Fibroblast of skin of right biceps (primary cell): ENCODE measurements at regions not wholly inside any gene's neighbourhood (a gene's known extent, or its start where the extent isn't known, plus 50 kb on each side); places are given as distances from the start of the nearest gene placed in this dataset.
A peak's percentile ranks its signal among the peaks of the same experiment; 100 is the strongest.

Experiments used
- DNase-seq: peaks from one replicate; pipeline ENCODE4 v3.0.0-alpha.2; 2013

DNA sequence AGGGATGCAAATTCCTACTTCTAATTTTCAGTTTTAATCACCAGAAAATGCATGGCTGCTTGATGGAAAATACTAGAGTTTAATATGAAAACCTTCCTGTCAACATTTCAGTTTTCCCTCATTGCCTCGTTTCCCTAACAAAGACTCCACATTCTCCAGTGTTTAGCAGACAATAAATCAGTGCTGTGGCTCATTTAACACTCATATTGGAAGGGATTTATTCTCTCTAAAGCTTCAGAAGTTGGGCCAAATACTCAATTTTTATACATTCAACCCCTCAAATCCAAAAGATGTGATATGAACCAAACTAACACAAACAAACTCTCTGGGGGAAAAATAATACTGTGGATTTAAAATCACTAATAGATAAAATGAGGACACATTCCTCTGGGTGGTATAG is 482.5 kb downstream of the FLRT2 start:
- peak; percentile 4 for DNase-seq

GRCh38 chr14:86003998-86004397 is 474.1 kb downstream of the FLRT2 start:
- peak; percentile 51 for DNase-seq

DNA sequence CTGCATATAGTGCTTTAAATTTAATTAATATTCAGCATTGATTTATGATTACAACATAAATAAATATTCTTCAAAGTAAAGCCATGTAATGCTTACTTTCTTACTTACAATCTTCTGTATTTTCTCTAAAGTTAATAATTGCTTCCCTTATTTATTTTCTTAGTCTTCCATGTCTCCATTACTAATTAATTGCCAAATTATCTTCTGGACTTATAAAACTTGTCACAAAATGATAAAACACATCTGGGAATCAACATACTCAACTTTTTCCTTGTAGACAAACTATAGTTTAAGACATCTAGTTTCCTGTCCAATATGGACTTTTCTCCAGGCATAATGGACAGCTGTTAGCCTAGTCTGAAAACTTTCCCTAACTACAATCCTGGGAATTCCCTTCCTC is 466.6 kb downstream of the FLRT2 start:
- no peak for DNase-seq

DNA sequence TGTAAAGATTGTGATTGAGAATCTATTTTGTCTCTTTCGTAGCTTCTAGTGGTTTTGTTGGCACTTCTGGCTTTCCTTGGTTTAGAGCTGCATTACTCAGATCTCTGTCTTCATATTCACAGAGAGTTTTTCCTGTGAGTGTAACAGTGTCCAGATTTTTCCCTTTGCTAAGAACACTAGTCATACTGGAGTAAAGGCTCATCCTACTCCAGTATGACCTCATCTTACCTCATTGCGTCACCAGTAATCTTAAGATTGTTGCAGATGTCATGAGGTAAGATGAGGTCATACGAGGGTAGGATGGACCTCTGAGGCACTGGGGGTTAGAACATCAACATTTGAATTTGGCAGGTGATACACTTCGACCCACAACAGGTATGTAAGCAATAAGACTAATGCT is 461.2 kb downstream of the FLRT2 start:
- DNase-seq: peak; percentile 48

- no peak for DNase-seq
Measured at GRCh38 chr14:85987907-85988306, 458.0 kb downstream of the FLRT2 start.

GRCh38 chr14:85987292-85987691 is 457.3 kb downstream of the FLRT2 start:
- no peak for DNase-seq

DNA sequence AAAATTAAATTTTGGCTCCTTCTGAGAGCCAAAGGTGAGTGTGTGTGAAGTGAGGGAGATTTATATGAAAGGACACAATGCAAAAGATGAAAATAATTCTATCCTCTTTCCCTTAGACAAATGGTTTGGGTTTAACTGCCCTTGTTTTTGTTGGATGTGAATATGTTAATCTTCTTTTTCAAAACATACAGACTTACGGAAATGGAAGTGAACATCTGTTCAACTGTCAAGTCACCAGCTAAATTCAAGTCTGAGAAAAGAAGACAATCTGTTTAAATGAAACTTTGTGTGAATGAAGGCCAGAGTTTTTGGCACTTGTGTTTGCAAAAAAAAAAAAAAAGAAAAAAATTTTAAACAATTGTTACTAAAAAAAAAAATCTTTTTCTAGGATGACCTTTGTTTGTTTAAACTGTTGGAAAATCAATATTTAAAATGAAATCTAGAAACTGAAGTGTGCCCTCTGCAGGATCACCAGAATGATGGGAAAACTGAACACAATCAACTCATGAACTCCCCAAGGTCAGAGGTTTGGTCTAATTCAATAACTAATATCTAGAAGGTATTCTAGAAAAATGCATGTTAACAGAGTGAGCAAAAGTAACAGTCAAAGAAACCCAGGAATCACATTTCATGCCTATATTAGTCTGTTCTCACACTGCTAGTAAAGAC is 448.8 kb downstream of the FLRT2 start:
- no peak for DNase-seq

DNA sequence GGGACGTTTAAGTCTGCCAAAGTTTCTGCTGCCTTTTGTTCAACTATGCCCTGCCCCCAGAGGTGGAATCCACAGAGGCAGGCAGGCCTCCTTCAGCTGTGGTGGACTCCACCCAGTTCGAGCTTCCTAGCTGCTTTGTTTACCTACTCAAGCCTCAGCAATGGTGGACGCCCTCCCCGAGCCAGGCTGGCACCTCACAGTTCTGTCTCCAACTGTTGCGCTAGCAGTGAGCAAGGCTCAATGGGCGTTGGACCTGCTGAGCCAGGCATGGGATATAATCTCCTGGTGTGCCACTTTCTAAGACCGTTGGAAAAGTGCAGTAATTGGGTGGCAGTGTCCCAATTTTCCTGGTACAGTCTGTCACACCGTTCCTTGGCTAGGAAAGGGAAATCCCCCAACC is 444.7 kb downstream of the FLRT2 start:
- DNase-seq: no peak

DNA sequence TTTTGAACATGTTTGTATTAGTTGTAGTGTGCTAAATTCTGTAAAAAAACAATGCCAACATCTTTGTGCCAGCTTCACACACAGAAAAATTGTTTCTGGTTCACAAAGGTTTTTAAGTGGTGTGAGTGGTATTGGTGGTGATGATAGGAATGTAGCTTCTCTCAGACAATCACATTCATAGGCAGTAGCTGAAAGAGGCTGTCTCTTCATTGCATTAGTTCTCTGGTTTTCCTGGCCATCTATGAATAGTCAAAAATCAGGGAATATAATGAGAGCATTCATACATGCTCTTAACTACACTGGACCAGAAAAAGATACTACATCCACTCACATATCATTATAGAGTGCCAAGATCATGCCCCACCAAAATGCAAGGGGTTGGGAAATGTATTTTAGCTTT is 433.5 kb downstream of the FLRT2 start:
- DNase-seq: no peak

DNA sequence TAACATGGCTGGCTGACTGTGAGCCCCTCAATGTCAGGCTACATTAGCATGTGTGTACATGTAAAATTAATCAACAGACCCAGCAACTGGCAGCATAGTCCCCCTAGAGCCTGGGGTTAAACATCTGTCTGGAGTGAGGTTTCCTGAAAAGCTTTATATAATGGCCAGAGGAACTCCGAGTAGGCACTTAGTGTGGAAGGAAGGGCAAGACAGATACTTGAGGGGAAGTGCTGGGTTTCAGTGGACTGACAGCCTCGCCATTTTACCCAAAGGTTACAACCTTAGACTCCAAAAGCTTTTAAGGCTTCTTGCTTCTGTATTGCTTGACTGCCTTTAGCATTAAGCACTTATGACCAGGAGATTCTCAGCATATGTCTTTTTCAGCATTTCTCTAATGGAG is 430.8 kb downstream of the FLRT2 start:
- no peak for DNase-seq

- DNase-seq: no peak
Measured at GRCh38 chr14:85959063-85959462, 429.1 kb downstream of the FLRT2 start.

- no peak for DNase-seq
Measured at GRCh38 chr14:85958069-85958468, 428.1 kb downstream of the FLRT2 start.

DNA sequence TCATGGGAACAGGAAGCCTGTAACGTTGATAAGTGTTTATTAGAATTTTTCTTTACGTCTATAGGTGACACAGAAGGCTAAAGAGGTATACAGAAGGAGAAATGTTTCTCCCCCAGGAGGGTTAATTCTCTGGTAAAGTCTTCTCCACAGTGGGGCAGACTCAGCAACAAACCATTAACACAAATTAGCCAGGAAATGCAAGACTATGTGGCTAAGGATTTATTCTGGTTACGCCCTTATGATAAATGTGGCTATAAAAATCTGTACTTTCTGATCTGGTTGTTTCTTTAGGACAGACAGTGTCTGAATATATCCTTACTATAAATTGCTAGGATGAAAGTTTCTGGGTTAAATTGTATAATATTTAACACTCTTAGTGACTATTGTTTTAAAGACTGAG is 423.3 kb downstream of the FLRT2 start:
- DNase-seq: no peak

DNA sequence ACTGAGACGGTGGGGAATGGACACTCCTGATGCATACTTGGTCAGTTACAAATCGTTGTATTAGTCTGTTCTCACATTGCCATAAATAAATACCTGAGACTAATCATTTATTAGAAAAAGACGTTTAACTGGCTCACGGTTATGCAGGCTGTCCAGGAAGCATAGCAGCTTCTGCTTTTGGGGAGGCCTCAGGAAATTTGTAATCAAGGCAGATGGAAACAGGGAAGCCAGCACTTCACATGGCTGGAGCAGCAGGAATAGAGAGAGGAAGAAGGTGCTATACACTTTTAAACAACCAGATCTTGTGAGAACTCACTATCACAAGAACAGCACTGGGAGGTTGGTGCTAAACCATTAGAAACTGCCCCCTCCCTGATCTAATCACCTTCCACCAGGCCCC is 418.2 kb downstream of the FLRT2 start:
- DNase-seq: no peak

GRCh38 chr14:85947461-85948139 is 417.7 kb downstream of the FLRT2 start:
- DNase-seq: no peak

DNA sequence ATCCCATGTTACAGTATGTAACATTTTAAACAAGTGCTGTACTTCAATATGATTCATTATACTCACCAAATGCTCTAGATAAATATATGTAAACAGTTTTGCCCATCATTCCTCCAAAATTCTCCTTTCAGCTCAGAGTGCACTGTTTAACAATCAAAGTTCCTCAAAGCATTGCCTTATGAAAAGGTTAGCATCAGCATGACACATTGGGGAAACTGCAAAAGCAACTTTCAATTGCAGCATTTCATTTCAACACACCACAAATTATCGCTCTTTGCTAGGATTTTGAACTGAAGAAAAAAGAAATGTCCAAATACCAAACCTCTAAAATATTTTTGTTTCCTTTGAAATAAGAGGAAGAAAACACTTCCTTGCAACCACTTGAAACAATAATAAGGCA is 413.2 kb downstream of the FLRT2 start:
- no peak for DNase-seq

DNA sequence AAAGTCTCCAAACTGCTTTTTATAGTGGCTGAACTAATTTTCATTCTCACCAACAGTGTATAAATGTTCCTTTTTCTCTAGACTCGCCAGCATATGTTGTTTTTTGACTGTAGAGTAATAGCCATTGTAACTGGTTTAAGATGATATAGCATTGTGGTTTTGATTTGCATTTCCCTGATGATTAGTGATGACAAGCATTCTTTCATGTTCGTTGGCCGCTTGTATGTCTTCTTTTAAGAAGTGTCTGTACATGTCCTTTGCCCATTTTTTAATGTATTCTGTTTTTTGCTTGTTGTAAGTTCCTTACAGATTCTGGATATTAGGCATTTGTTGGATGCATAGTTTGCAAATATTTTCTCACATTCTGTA is 404.9 kb downstream of the FLRT2 start:
- peak; percentile 41 for DNase-seq

DNA sequence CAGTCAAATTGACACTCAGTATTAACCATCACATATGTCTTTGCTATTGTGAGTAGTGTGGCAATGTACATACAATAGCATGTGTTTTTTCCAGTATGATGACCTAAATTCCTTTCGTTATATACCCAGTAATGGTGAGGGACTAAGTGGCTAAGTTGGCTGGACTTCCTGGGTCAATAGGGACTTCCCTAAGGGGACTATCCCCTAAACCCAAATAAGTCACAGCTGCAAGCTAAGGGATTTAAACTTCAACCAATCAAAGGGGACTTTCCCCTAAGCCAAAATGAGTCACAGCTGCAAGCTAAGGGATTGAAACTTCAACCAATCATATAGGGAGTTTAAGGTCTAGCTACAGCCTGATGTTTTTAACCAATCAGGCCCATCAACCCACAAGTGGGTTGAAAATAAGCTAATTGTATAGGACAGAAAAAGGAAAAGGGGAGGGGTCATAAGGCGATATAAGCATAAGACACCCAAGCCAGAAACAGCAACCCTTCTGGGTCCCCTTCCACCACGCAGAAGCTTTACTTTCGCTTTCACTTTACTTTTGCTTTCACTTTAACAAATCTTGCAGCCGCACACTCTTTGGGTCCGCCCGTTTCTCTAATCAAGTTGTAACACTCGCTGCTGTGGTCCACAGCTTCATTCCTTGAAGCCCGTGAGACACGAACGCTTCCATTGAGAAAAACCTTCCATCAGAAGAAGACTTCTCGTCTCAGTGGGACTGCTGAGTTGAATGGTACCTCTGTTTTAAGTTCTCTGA is 404.4 kb downstream of the FLRT2 start:
- DNase-seq: peak; percentile 3

DNA sequence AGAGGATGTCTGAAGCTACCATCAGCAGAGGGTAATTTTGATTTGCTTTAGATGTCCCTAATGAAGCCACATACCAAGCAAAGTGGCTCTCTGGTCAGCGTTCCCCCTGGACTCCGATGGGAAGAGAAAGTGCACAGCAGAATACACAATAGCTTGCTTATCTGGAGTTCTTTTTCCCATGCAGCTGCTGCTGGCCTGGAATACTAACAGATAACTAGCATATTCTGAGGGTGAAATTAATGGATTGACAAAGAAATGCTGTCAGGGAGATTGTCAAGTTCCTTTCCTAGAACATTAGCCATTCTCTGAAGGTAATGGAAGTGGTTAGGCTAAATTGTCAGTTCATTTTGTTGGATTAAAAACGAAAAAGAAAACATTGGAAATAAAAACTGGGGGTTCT is 391.3 kb downstream of the FLRT2 start:
- DNase-seq: no peak

GRCh38 chr14:85917716-85918115 is 387.8 kb downstream of the FLRT2 start:
- no peak for DNase-seq

DNA sequence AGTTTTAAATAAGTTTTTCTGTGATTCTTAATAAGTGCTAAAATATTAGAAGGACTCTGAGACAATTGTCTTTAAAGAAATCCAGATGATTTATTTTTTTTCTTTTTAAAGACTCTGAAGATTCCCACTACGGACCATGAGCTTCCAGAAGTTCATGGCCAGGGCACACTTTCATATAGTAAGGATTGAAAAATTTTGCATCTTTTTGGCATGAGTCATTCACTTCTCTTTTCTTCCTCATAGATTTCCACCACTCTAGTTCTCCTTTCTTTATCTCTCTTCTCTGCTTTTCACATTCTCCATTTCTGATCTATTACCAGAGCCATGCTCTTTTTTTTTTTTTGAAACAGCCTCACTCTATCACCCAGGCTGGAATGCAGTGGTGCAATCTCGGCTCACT is 385.8 kb downstream of the FLRT2 start:
- DNase-seq: peak; percentile 53

DNA sequence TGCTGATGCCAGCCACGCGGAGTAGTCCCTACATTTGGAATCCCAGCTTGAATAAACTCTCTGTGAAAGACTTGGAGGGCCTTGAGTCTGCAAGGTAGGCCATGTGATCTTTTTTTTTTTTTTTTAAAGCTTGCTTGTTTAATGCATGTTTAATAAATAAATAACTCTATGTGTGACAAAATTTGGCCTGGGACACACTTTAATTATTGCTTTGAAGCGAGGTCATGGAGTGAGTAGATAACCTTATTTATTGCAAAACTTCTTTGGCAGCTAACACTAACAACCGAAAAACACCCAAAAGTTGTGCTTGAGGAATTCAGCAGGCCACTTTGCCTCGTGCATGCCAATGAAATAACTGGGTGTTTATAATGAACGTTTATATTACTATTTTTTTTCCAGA is 382.2 kb downstream of the FLRT2 start:
- DNase-seq: no peak

DNA sequence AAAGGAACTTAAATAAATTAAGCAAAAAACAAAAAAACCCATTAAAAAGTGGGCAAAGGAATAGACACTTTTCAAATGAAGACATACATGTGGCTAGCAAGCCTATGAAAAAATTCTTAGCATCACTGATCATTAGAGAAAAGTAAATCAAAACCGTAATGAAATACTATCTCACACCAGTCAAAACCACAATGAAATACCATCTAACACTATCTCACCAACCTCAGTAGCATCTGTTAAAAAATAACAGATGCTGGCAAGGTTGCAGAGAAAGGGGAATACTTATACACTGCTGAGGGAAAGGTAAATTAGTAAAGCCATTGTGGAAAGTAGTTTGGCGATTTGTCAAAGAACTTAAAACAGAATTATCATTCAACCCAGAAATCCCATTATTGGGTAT is 381.1 kb downstream of the FLRT2 start:
- DNase-seq: no peak

DNA sequence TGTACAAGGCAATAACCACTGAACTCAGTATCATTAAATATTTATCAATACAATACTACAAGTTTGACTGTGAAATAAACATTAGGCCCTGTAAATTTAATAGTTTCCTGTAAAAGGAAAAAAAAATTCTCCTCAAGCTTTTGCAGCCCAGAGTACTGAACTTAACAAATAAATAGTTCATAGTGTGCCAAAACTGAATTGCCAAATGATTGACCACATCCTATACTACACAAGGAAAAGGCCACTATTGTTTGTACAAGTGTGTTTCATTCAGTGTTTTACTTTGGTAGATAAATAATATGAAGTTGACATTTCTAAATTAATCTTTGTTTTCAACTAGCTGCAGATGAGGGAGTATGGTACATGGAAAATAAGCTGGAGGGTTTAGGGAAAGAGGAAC is 379.6 kb downstream of the FLRT2 start:
- no peak for DNase-seq
